Thyroid gland (tissue), 4 donors: ENCODE measurements at regions not wholly inside any gene's neighbourhood (a gene's known extent, or its start where the extent isn't known, plus 50 kb on each side); places are given as distances from the start of the nearest gene placed in this dataset.

Experiments
- DNase-seq, 2 donors: peaks; one replicate each; pipeline ENCODE4 v3.0.0-alpha.2; 2019
- H3K27ac ChIP-seq, 3 donors: fragments of 200-600 bp; sonication (generic); 1 replicate in 2 of 3; 2 replicates in 1 of 3; pipeline ENCODE4 v1.5.1; 2016 to 2019; ENCODE audit warnings: mild to moderate bottlenecking in 1 of 3, moderate library complexity in 1 of 3
- H3K27me3 ChIP-seq: fragments of 200-600 bp; sonication (generic); one replicate; pipeline ENCODE4 v1.5.1; 2019
- H3K36me3 ChIP-seq, 2 donors: fragments of 200-600 bp; sonication (generic); one replicate each; pipeline ENCODE4 v1.5.1; 2016 to 2019
- H3K4me1 ChIP-seq, 2 donors: fragments of 200-600 bp; sonication (generic); one replicate each; pipeline ENCODE4 v1.5.1; 2017 to 2019
- H3K4me3 ChIP-seq, 3 donors: fragments of 200-600 bp; sonication (generic); replicated peaks in 1 of 3; 1 replicate in 2 of 3; 2 replicates in 1 of 3; pipeline ENCODE4 v1.5.1; 2016; ENCODE audit warnings: mild to moderate bottlenecking in 1 of 3
- H3K9me3 ChIP-seq: fragments of 200-600 bp; sonication (generic); one replicate; pipeline ENCODE4 v1.5.1; 2017
- CTCF ChIP-seq, 6 experiments: fragments of 200-600 bp in 3 of 6; fragments of 450-650 bp in 3 of 6; sonication (generic) in 3 of 6; IDR thresholded peaks; one replicate each; pipeline ENCODE4 v1.5.1; 2016 to 2019; ENCODE audit warnings: antibody characterized with exemption in 6 of 6, mild to moderate bottlenecking in 2 of 6, inconsistent platforms in 1 of 6, moderate library complexity in 1 of 6
- POLR2A ChIP-seq, 2 donors: fragments of 450-650 bp; IDR thresholded peaks; one replicate each; pipeline ENCODE4 v1.6.1; 2017; ENCODE audit warnings: antibody characterized with exemption in 2 of 2, mild to moderate bottlenecking in 2 of 2, moderate library complexity in 1 of 2
- WGBS, 2 donors: methylation state at CpG; one replicate each; pipeline ENCODE4 v1.1.5; 2017; 5-methylcytosine and 5-hydroxymethylcytosine counted together
- intact Hi-C: fragments of 100-400 bp; cut with DNase I; formaldehyde crosslinking; loops from one replicate; pipeline ENCODE4 v1.15.1; 2023

GRCh38 chr12:105977652-105978051, 161.1 kb downstream of the NUAK1 start:
- Histone ChIP-seq H3K4me3 (no peak overlapping the region), H3K36me3 (no peaks in the 10 kb centered on the region), H3K4me1 (peaks cover 5 to 10% of the 10 kb centered on the region in 2 donors), H3K9me3 (no peaks in the 10 kb centered on the region), H3K27ac (no peak overlapping the region), H3K27me3 (no peaks in the 10 kb centered on the region)
- no peak for DNase-seq
- WGBS, 2 donors, result 88 to 96% methylated on average over 1 of the region's 1 CpG
- no peak for TF ChIP-seq POLR2A (IDR thresholded peaks at IDR 0.05)
- no peak for TF ChIP-seq CTCF (IDR thresholded peaks at IDR 0.05)
- intact Hi-C loops, result no loop called here

- DNase-seq, result no peak
- 87 to 91% methylated on average over 3 of the region's 3 CpGs for WGBS, 2 donors
- intact Hi-C loops, result no loop called here
Measured at GRCh38 chr12:105978276-105978675, 160.5 kb downstream of the NUAK1 start.

GRCh38 chr12:105978686-105979085, 160.1 kb downstream of the NUAK1 start:
- 55 to 67% methylated on average over 3 of the region's 3 CpGs for WGBS, 2 donors
- H3K4me3 ChIP-seq, result no peak overlapping the region
- H3K27ac ChIP-seq, result no peak overlapping the region
- no peaks in the 10 kb centered on the region for H3K9me3 ChIP-seq
- TF ChIP-seq POLR2A (IDR thresholded peaks at IDR 0.05), result no peak
- no peak for TF ChIP-seq CTCF (IDR thresholded peaks at IDR 0.05)
- H3K36me3 ChIP-seq, result no peaks in the 10 kb centered on the region
- DNase-seq, result no peak
- intact Hi-C loops, result no loop called here
- H3K4me1 ChIP-seq, result peaks cover 5 to 11% of the 10 kb centered on the region in 2 donors
- no peaks in the 10 kb centered on the region for H3K27me3 ChIP-seq

More at GRCh38 chr12:105978276-105978675, 160.5 kb downstream of the NUAK1 start:
- Histone ChIP-seq H3K4me3 (no peak overlapping the region), H3K9me3 (no peaks in the 10 kb centered on the region), H3K36me3 (no peaks in the 10 kb centered on the region), H3K4me1 (peaks cover 5 to 11% of the 10 kb centered on the region in 2 donors), H3K27ac (no peak overlapping the region), H3K27me3 (no peaks in the 10 kb centered on the region)
- TF ChIP-seq POLR2A (IDR thresholded peaks at IDR 0.05), result no peak
- TF ChIP-seq CTCF (IDR thresholded peaks at IDR 0.05), result no peak

- no peaks in the 10 kb centered on the region for H3K27me3 ChIP-seq
- TF ChIP-seq POLR2A (IDR thresholded peaks at IDR 0.05), result no peak
- TF ChIP-seq CTCF (IDR thresholded peaks at IDR 0.05), result no peak
- DNase-seq, result no peak
- intact Hi-C loops, result no loop called here
- WGBS, 2 donors, result 95 to 100% methylated on average over 1 of the region's 1 CpG
- peaks cover 5 to 11% of the 10 kb centered on the region in 2 donors for H3K4me1 ChIP-seq
- no peak overlapping the region for H3K27ac ChIP-seq
- H3K36me3 ChIP-seq, result no peaks in the 10 kb centered on the region
- H3K9me3 ChIP-seq, result no peaks in the 10 kb centered on the region
- no peak overlapping the region for H3K4me3 ChIP-seq
Measured at GRCh38 chr12:105980085-105980484, 158.7 kb downstream of the NUAK1 start.

- peaks cover 5 to 11% of the 10 kb centered on the region in 2 donors for H3K4me1 ChIP-seq
Measured at GRCh38 chr12:105980533-105980932, 158.2 kb downstream of the NUAK1 start.

More at GRCh38 chr12:105980533-105980932, 158.2 kb downstream of the NUAK1 start:
- intact Hi-C loops, result no loop called here
- H3K9me3 ChIP-seq, result no peaks in the 10 kb centered on the region
- no peak overlapping the region for H3K4me3 ChIP-seq
- DNase-seq, result no peak
- no peak for TF ChIP-seq CTCF (IDR thresholded peaks at IDR 0.05)
- no peak for TF ChIP-seq POLR2A (IDR thresholded peaks at IDR 0.05)
- H3K27me3 ChIP-seq, result no peaks in the 10 kb centered on the region
- no peak overlapping the region for H3K27ac ChIP-seq
- WGBS, 2 donors, result 85 to 88% methylated on average over 4 of the region's 5 CpGs
- H3K36me3 ChIP-seq, result no peaks in the 10 kb centered on the region
